A549 (cell line): ENCODE measurements at regions not wholly inside any gene's neighbourhood (a gene's known extent, or its start where the extent isn't known, plus 50 kb on each side); places are given as distances from the start of the nearest gene placed in this dataset.

Experiments used
- ATAC-seq, 2 experiments: fragments of 200-7000 bp in 1 of 2; fragments of >200 bp in 1 of 2; cut with Nextera tagmentation in 1 of 2; cut with Tn5 transposase in 1 of 2; 3 replicates each; pipeline versions ENCODE4 v1.8.0 to v1.9.1; 2018 to 2020; ENCODE audit warnings: mild to moderate bottlenecking in 1 of 2, moderate library complexity in 1 of 2
- CTCF ChIA-PET: fragments of 300-600 bp; sonication (Branson Sonifier 250); formaldehyde crosslinking; extraction: SDS; loops from one replicate; lab custom pipeline; 2021; ENCODE audit warnings: antibody characterized with exemption, inconsistent platforms; lab: Yijun Ruan, JAX
- POLR2A ChIA-PET: fragments of 350-600 bp; formaldehyde crosslinking; extraction: SDS; loops from one replicate; lab custom pipeline; 2021; ENCODE audit warnings: antibody characterized with exemption, inconsistent platforms; lab: Yijun Ruan, JAX
- DNase-seq, 2 experiments: peaks; one replicate each; pipeline versions ENCODE4 v3.0.0 to v3.0.0-alpha.2; 2011 to 2016; ENCODE audit warnings: low read depth in 1 of 2, low spot score in 1 of 2
- FAIRE-seq: peaks from 2 replicates; lab custom pipeline; 2011; peaks lifted over from hg19 to GRCh38; lab: Jason Lieb, UNC
- H3K27ac ChIP-seq, 2 experiments: fragments of >200 bp; sonication (Bioruptor Twin); formaldehyde crosslinking; 3 replicates each; pipeline ENCODE4 v1.5.1; 2016 to 2017
- H3K4me1 ChIP-seq: fragments of >200 bp; sonication (Bioruptor Twin); formaldehyde crosslinking; 3 replicates; pipeline ENCODE4 v1.6.1; 2016
- H3K4me2 ChIP-seq: fragments of >200 bp; sonication (Bioruptor Twin); formaldehyde crosslinking; 3 replicates; pipeline ENCODE4 v1.6.1; 2016
- H3K4me3 ChIP-seq: fragments of >200 bp; sonication (Bioruptor Twin); formaldehyde crosslinking; 3 replicates; pipeline ENCODE4 v1.5.1; 2016
- H3K9me3 ChIP-seq: fragments of >200 bp; sonication (Bioruptor Twin); formaldehyde crosslinking; 3 replicates; pipeline ENCODE4 v1.6.1; 2016
- BHLHE40 ChIP-seq: IDR thresholded peaks from 2 replicates; pipeline ENCODE4 v1.6.1; 2012; ENCODE audit warnings: low read depth, low read length, inconsistent platforms
- CBX2 ChIP-seq: fragments of 200-600 bp; sonication (generic); IDR thresholded peaks from 2 replicates; pipeline ENCODE4 v1.6.1; 2016; ENCODE audit warnings: low read depth, mild to moderate bottlenecking, borderline replicate concordance
- CBX8 ChIP-seq: fragments of 200-600 bp; sonication (generic); IDR thresholded peaks from 2 replicates; pipeline ENCODE4 v1.6.1; 2016
- CEBPB ChIP-seq, 2 experiments: fragments of >200 bp in 1 of 2; sonication (Bioruptor Twin) in 1 of 2; formaldehyde crosslinking in 1 of 2; IDR thresholded peaks; 2 replicates each; pipeline ENCODE4 v1.6.1; 2012 to 2016
- CHD2 ChIP-seq: fragments of 150-350 bp; IDR thresholded peaks from 2 replicates; pipeline ENCODE4 v1.6.1; 2014; ENCODE audit warnings: low read length; ENCODE audit not compliant: partially characterized antibody
- E2F6 ChIP-seq: IDR thresholded peaks from 2 replicates; pipeline ENCODE4 v1.6.1; 2012; ENCODE audit warnings: low read depth, borderline replicate concordance
- EHMT2 ChIP-seq: fragments of 200-600 bp; sonication (generic); IDR thresholded peaks from 2 replicates; pipeline ENCODE4 v1.6.1; 2016; ENCODE audit warnings: antibody characterized with exemption, low read depth, mild to moderate bottlenecking, moderate library complexity
- FOSB ChIP-seq: fragments of 250-450 bp; sonication (Bioruptor Pico); IDR thresholded peaks from 2 replicates; pipeline ENCODE4 v1.5.0; 2020; ENCODE audit warnings: mild to moderate bottlenecking, moderate library complexity
- HEYL ChIP-seq: fragments of 250-450 bp; sonication (Bioruptor Pico); IDR thresholded peaks from 2 replicates; pipeline ENCODE4 v1.8.0; 2021; ENCODE audit warnings: mild to moderate bottlenecking, moderate library complexity
- HOXA7 ChIP-seq: fragments of 250-450 bp; sonication (Bioruptor Pico); IDR thresholded peaks from 2 replicates; pipeline ENCODE4 v1.5.0; 2020; ENCODE audit warnings: mild to moderate bottlenecking, moderate library complexity
- JUN ChIP-seq, 2 experiments: fragments of >200 bp; sonication (Bioruptor Twin); formaldehyde crosslinking; IDR thresholded peaks; 2 replicates in 1 of 2; 3 replicates in 1 of 2; pipeline ENCODE4 v1.6.1; 2016 to 2017
- JUNB ChIP-seq: fragments of >200 bp; sonication (Bioruptor Twin); formaldehyde crosslinking; IDR thresholded peaks from 2 replicates; pipeline ENCODE4 v1.6.1; 2016
- KDM1A ChIP-seq: fragments of 200-600 bp; sonication (generic); IDR thresholded peaks from 2 replicates; pipeline ENCODE4 v1.6.1; 2016; ENCODE audit warnings: low read depth, mild to moderate bottlenecking
- KDM5A ChIP-seq: fragments of 200-600 bp; sonication (generic); IDR thresholded peaks from 2 replicates; pipeline ENCODE4 v1.6.1; 2016; ENCODE audit warnings: antibody characterized with exemption, mild to moderate bottlenecking
- MAFK ChIP-seq: fragments of 450-650 bp; IDR thresholded peaks from 2 replicates; pipeline ENCODE4 v1.6.1; 2014; ENCODE audit not compliant: partially characterized antibody
- MYC ChIP-seq: IDR thresholded peaks from 2 replicates; pipeline ENCODE4 v1.6.1; 2012; ENCODE audit warnings: mild to moderate bottlenecking, inconsistent platforms, low read length, improper control_type of control experiment, borderline replicate concordance
- NR3C1 ChIP-seq: fragments of >200 bp; sonication (Bioruptor Twin); formaldehyde crosslinking; IDR thresholded peaks from 3 replicates; pipeline ENCODE4 v1.6.1; 2017
- PHF8 ChIP-seq: fragments of 200-600 bp; sonication (generic); IDR thresholded peaks from 2 replicates; pipeline ENCODE4 v1.6.1; 2016; ENCODE audit warnings: low read depth, mild to moderate bottlenecking, antibody characterized with exemption, moderate library complexity, borderline replicate concordance
- POLR2AphosphoS2 ChIP-seq: conservative IDR thresholded peaks from 2 replicates; pipeline ENCODE4 v1.6.1; 2012; ENCODE audit warnings: low read length, improper control_type of control experiment, inconsistent platforms
- RCOR1 ChIP-seq: fragments of 150-350 bp; IDR thresholded peaks from 2 replicates; pipeline ENCODE4 v1.6.1; 2014; ENCODE audit warnings: antibody characterized with exemption, low read length, low read depth
- REST ChIP-seq: fragments of 200-600 bp; sonication (generic); IDR thresholded peaks from 2 replicates; pipeline ENCODE4 v1.6.1; 2016; ENCODE audit warnings: antibody characterized with exemption, mild to moderate bottlenecking, moderate library complexity
- RFX5 ChIP-seq: fragments of 450-650 bp; IDR thresholded peaks from 2 replicates; pipeline ENCODE4 v1.7.1; 2014; ENCODE audit warnings: antibody characterized with exemption, mild to moderate bottlenecking, moderate library complexity
- SMC3 ChIP-seq: fragments of >200 bp; sonication (Bioruptor Twin); formaldehyde crosslinking; IDR thresholded peaks from 3 replicates; pipeline ENCODE4 v1.6.1; 2018; ENCODE audit warnings: inconsistent platforms
- SREBF2 ChIP-seq: fragments of 450-650 bp; IDR thresholded peaks from 2 replicates; pipeline ENCODE4 v1.6.1; 2014; ENCODE audit warnings: mild to moderate bottlenecking, moderate library complexity
- TFCP2L1 ChIP-seq: fragments of 250-450 bp; sonication (Bioruptor Pico); IDR thresholded peaks from 2 replicates; pipeline ENCODE4 v1.5.0; 2021; ENCODE audit warnings: mild to moderate bottlenecking
- TP53 ChIP-seq: fragments of 250-450 bp; sonication (Bioruptor Pico); IDR thresholded peaks from 2 replicates; pipeline ENCODE4 v1.5.0; 2021; ENCODE audit warnings: mild to moderate bottlenecking, moderate library complexity
- USF2 ChIP-seq: fragments of 450-650 bp; IDR thresholded peaks from 2 replicates; pipeline ENCODE4 v1.6.1; 2014; ENCODE audit warnings: antibody characterized with exemption
- ZC3H11A ChIP-seq: fragments of 450-650 bp; IDR thresholded peaks from 2 replicates; pipeline ENCODE4 v1.6.1; 2014; ENCODE audit warnings: antibody characterized with exemption, mild to moderate bottlenecking
- ZSCAN20 ChIP-seq: fragments of 250-450 bp; sonication (Bioruptor Pico); IDR thresholded peaks from 2 replicates; pipeline ENCODE4 v1.8.0; 2022; ENCODE audit warnings: mild to moderate bottlenecking, moderate library complexity
- WGBS: methylation state at CpG from one replicate; pipeline ENCODE4 v1.1.6; 2017; ENCODE audit errors: missing lambda C conversion rate; 5-methylcytosine and 5-hydroxymethylcytosine counted together
- TF ChIP-seq, protein P1 (sequence below): IDR thresholded peaks from 2 replicates; pipeline ENCODE4 v1.6.1; 2012

DNA sequence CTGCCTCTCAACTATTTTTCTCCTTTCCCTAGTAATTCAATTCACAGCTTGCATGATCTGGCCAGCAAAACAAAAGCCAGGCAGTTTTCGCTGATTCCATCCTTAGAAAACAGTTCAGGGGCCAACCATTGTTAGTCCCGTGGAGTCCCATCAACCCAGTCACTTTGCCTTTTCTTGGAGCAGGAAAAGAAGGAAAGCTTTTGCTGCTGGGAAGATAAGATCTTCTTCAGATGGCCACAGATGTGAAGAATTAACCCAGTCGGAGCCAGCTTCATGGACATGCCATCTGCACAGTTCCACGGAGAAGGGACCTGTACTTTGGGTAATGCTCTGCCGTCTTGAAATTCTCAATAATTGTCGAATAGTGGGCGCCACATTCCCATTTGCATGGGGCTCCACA lies 76.9 kb upstream of the TSHZ2 start:
- DNase-seq (no peak), FAIRE-seq (no peak), ATAC-seq (no peak)
- H3K4me2 ChIP-seq, result no peak overlapping the region
- ChIA-PET POLR2A (no interaction called here), CTCF (no interaction called here)
- no peaks in the 10 kb centered on the region for H3K4me1 ChIP-seq
- TF ChIP-seq E2F6 (no peak), TFCP2L1 (no peak), TP53 (CRISPR knock-in tag) (no peak), HEYL (no peak), ZC3H11A (no peak), HOXA7 (no peak), USF2 (no peak), SREBF2 (no peak), CBX2 (no peak), EHMT2 (no peak), PHF8 (no peak), KDM5A (no peak), CEBPB (IDR thresholded peaks at IDR 0.05) (no peak), SMC3 (no peak), RFX5 (no peak), KDM1A (no peak), BHLHE40 (no peak), NR3C1 (no peak)
- TF ChIP-seq, protein P1, sequence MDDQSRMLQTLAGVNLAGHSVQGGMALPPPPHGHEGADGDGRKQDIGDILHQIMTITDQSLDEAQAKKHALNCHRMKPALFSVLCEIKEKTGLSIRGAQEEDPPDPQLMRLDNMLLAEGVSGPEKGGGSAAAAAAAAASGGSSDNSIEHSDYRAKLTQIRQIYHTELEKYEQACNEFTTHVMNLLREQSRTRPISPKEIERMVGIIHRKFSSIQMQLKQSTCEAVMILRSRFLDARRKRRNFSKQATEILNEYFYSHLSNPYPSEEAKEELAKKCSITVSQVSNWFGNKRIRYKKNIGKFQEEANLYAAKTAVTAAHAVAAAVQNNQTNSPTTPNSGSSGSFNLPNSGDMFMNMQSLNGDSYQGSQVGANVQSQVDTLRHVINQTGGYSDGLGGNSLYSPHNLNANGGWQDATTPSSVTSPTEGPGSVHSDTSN, result no peak
- no peaks in the 10 kb centered on the region for H3K9me3 ChIP-seq
- 7% methylated on average over 7 of the region's 7 CpGs for WGBS
- H3K4me3 ChIP-seq, result no peak overlapping the region
- H3K27ac ChIP-seq, result no peak overlapping the region

DNA sequence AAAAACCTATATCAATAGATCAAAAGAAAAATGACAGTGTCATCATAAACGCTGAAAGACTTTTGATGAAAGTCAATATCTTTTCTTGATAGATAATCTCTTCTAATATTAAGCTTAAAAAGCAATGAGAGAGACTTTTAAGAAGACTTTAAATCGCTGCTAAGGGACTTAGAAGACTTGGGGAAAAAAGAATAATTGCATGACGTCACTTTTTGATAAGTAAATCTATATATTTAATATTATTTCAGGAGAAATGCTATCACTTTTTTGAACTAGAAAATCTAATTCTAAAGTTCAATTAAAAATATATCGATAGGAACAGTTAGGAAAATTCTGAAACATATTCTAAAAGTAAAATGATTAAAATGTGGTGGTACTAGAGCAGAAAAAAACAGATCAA lies 78.7 kb upstream of the TSHZ2 start:
- no peak for TF ChIP-seq FOSB (CRISPR knock-in tag)
- no peak for TF ChIP-seq KDM5A
- TF ChIP-seq ZSCAN20, result no peak
- TF ChIP-seq SMC3, result no peak
- TF ChIP-seq HEYL, result no peak
- no peak for TF ChIP-seq MYC
- TF ChIP-seq CHD2, result no peak
- FAIRE-seq (no peak), DNase-seq (no peak), ATAC-seq (no peak)
- Histone ChIP-seq H3K4me2 (no peak overlapping the region), H3K4me3 (no peak overlapping the region), H3K4me1 (no peaks in the 10 kb centered on the region), H3K9me3 (no peaks in the 10 kb centered on the region), H3K27ac (no peak overlapping the region)
- ChIA-PET POLR2A (no interaction called here), CTCF (no interaction called here)
- WGBS, result 2% methylated on average over 4 of the region's 4 CpGs

DNA sequence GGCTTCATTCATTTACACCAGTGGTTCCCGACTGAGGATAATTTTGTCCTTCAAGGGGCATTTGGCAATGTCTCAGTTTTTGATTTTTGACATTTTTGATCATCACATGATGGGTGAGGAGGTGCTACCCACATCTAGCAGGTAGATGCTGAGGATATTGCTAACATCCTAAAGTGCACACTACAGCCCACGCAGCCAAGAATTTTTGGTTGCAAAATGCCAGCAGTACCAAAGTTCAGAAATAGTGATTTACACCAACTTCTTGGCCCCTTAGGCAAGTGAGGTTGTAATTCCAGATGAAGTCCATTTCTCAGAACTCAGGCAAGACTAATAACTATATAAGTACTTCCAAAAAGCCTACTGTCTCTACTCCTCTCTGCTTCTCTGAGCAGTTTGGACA lies 80.1 kb upstream of the TSHZ2 start:
- CTCF ChIA-PET, result no interaction called here
- 0% methylated on average over 2 of the region's 2 CpGs for WGBS
- Histone ChIP-seq H3K4me2 (no peak overlapping the region), H3K27ac (no peak overlapping the region), H3K9me3 (no peaks in the 10 kb centered on the region), H3K4me3 (no peak overlapping the region), H3K4me1 (no peaks in the 10 kb centered on the region)
- DNase-seq (no peak), ATAC-seq (no peak), FAIRE-seq (no peak)
- POLR2A ChIA-PET, result no interaction called here
- TF ChIP-seq MYC, result no peak
- TF ChIP-seq CBX8, result no peak
- no peak for TF ChIP-seq POLR2AphosphoS2
- no peak for TF ChIP-seq JUNB
- no peak for TF ChIP-seq BHLHE40
- no peak for TF ChIP-seq RCOR1
- TF ChIP-seq JUN (IDR thresholded peaks at IDR 0.05), result no peak
- TF ChIP-seq MAFK, result no peak
- no peak for TF ChIP-seq EHMT2
- TF ChIP-seq USF2, result no peak
- TF ChIP-seq KDM1A, result no peak
- no peak for TF ChIP-seq REST
- TF ChIP-seq ZC3H11A, result no peak
- TF ChIP-seq FOSB (CRISPR knock-in tag), result no peak
